ENCODE measurements at regions not wholly inside any gene's neighbourhood (a gene's known extent, or its start where the extent isn't known, plus 50 kb on each side); places are given as distances from the start of the nearest gene placed in this dataset.
"Not testable (repeated sequence)": the region's sequence is repeated elsewhere in the genome, so short reads cannot be mapped to it uniquely, and the experiment has no call there.

DNA sequence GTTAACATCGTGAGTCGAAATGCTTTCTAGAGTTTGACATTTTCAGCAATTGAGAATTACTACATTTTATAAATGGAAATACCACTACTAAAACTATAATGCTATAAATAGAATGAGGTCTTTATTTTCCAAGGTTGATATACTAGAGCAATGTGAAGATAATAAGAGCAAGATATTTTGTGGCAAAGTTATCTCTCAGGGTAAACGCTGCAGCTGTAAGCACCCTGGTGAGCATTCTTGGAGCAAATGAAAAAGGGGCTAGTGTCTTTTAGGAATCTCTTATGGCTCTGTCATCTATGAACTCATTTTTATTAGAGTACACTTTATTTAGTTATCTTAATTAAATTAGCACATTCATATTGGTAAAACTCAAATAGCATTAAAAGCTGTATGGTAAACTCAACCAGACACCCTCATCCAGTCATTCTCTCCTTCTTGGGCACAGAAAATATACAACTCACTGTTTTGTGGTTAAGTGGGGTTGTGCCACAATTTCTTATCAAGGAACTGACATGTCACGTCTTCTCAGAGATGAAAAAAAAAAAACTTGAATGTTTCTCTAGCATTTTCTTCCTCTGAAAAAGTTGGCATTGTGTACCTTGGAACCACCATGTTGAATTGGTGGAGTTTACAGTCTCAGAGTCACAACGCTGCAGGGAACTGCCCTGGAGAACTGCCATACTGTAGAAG is 289.5 kb upstream of the PFKP start:
- no peak for DNase-seq

- no peak for DNase-seq
Observed at GRCh38 chr10:2772816-2773631, 294.3 kb upstream of the PFKP start.

- DNase-seq, result no peak
Observed at GRCh38 chr10:2772135-2772534, 295.2 kb upstream of the PFKP start.

GRCh38 chr10:2767293-2767692 is 300.1 kb upstream of the PFKP start:
- not testable (repeated sequence) for DNase-seq

DNA sequence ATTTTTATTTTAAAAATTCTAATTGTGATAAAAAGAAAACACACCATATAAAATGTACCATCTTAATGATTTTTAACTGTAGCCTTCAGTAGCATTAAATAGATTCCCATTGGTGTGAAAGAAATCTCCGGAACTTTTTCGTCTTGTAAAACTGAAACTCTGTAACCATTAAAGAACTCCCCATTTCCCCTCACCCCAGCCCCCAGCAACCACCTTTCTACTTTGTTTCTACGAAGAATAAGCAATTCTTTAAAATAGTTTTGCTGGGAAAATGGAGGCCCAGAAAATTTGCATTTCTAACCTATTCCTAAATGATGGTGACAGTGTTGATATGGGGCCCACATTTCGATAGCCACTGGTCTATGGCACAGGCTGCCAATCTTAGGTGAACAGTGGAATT is 305.4 kb upstream of the PFKP start:
- no peak for DNase-seq

DNA sequence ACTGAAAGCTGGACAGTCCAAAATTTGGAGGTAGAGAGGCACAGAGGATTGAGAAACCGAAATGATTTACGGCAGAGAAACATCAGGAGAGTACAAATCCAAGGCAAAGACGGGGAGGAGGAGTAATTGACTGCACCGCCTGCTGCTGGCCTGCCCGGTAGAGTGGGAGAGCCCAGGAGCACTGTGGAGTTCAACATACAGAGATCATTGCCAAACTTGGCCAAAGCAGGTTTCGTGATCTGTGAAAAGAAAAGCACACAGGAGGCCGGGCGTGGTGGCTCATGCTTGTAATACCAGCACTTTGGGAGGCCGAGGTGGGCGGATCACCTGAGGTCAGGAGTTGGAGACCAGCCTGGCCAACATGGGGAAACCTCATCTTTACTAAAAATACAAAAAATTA is 306.0 kb upstream of the PFKP start:
- DNase-seq, result no peak

GRCh38 chr10:2760736-2761135 is 306.6 kb upstream of the PFKP start:
- DNase-seq, result no peak

GRCh38 chr10:2759233-2759632 is 308.1 kb upstream of the PFKP start:
- DNase-seq, result no peak

- DNase-seq, result no peak
Observed at GRCh38 chr10:2754943-2755342, 312.4 kb upstream of the PFKP start.

- DNase-seq, result no peak
Observed at GRCh38 chr10:2748287-2748686, 319.1 kb upstream of the PFKP start.

GRCh38 chr10:2746638-2747037 is 320.7 kb upstream of the PFKP start:
- no peak for DNase-seq

GRCh38 chr10:2745666-2746065 is 321.7 kb upstream of the PFKP start:
- DNase-seq, result no peak

DNA sequence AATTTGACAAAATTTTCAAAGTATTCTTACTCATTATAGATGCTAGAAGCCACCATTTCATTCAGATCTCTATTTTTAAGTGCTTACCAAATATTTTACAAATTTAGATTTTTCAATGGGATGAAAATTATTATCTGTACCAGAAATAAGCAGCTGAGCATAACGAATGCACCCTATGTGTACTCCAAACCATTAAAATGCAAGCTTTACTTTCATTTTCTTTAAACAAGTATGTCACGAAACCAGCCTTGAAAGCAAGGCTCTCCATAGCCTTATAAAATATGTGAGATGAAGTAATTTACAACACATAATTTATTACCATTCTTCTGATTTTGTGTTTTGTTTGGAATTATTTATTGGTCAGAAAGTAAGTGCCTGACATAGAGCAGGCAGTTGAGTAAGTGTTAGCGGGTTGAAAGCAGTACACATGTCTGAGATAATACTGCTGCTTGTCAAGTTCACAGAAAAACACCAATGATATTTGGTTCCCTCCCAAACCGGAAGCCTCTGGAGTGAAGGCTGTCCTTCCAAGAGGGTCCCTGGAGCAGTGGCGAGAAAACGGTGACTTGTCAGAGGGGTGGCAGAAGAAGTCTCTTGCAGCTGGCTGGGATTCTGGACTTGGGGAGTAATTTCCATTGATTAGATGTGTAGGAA is 322.7 kb upstream of the PFKP start:
- DNase-seq, result no peak

GRCh38 chr10:2734603-2735002 is 332.7 kb upstream of the PFKP start:
- DNase-seq, result no peak

- no peak for DNase-seq
Observed at GRCh38 chr10:2733278-2733963, 333.9 kb upstream of the PFKP start.

GRCh38 chr10:2731940-2732339 is 335.4 kb upstream of the PFKP start:
- no peak for DNase-seq

DNA sequence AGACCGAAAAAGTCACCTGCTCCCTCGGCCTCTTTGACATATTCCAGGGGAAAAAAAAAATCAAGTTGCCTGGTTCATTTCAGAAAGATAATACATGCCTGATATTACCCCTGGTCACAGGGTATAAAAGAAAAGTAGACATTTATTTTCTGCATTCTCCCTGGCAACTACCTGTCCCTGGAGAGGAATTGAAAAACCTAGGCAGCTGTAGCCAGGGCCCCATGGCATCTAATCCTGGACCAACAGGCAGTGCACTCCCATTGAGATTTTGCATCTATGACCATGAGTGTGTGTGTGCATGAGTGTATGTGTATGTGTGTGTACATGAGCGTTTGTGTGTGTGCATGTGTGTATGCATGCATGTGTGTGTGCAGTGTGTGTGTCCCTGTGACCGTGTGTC is 338.2 kb upstream of the PFKP start:
- no peak for DNase-seq

DNA sequence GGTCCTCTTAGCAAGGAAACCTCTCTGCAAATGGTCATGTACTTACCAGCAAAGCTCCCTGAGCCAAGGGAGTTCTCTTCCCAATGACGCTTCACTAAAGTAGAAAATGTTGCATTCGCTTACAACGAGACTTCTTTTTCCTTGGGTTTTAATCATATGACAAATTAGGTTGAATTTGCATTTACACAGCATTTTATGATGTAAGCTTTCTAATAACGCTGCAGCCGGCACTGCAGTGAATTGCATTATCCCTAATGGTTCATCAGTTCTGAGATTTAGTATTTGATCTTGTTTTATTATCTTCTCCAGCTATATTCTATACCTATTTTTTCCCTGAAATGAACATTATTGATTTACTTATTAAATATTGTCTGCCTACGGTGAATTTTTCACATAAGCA is 339.3 kb upstream of the PFKP start:
- no peak for DNase-seq

GRCh38 chr10:2716596-2716995 is 350.8 kb upstream of the PFKP start:
- DNase-seq, result no peak

- no peak for DNase-seq
Observed at GRCh38 chr10:2714597-2714996, 352.8 kb upstream of the PFKP start.

DNA sequence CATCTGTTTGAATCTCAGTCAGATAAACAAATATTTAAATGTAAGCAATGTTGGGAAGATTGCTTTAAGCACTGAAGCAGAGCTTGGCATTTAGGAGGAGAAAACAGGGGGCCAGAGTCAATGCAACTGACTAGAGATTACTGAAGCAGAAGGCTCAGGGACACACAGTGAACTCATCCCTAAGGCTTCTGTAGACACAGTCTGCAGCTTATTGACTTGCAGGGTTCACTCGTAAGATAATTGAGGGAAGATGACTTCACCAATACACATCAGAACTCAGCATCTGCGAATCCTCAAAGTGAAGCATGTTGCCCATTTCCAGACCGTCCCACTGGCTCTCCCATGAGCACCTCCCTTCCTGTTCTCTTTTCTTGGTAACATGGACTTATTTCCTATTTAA is 363.4 kb upstream of the PFKP start:
- no peak for DNase-seq

- no peak for DNase-seq
Observed at GRCh38 chr10:2701802-2702201, 365.5 kb upstream of the PFKP start.

DNA sequence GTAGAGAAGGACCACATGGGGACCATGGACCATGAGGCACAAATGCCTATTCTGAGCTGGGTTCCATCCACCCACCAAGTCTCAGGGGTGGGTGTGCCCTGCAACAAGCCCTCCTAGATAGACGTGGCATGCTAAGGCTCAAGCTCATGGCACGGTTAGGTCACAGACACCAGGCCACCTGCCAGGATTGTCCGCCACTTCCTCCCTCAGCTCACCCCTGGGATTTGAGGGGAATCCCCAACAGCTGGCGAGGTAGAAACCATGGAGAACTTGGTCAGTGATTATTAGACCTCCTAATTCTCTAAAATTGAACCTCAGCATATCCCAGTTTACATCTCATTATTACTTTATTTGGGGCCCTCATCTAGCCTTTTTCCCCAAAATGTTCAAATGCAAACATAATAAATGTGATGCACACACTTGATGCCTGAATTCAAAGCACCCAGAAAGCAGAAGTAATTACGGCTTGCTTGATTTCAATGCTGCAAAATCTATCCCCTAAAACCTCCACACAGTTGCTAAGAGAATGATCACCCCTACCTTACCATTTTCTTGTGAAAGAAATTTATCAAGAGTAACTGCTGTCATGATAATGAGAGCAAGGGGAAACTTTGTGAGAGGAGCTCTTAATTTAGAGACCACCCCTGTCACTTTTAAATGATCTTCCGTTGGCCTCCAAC is 366.6 kb upstream of the PFKP start:
- no peak for DNase-seq
